Spinal cord (tissue), 9 donors: ENCODE measurements at regions not wholly inside any gene's neighbourhood (a gene's known extent, or its start where the extent isn't known, plus 50 kb on each side); places are given as distances from the start of the nearest gene placed in this dataset.

Source experiments
- DNase-seq, 6 donors: peaks; one replicate each; pipeline versions ENCODE4 v3.0.0 to v3.0.0-alpha.2; 2013 to 2015; ENCODE audit warnings: low spot score in 6 of 6, low read depth in 4 of 6
- H3K27ac ChIP-seq: one replicate; pipeline ENCODE4 v1.5.1; 2013; ENCODE audit warnings: low read depth, low read length, control low read depth
- H3K27me3 ChIP-seq: one replicate; pipeline ENCODE4 v1.6.1; 2013; ENCODE audit warnings: low read length; ENCODE audit not compliant: control insufficient read depth, insufficient read depth
- H3K36me3 ChIP-seq: one replicate; pipeline ENCODE4 v1.6.1; 2013; ENCODE audit warnings: low read length; ENCODE audit not compliant: control insufficient read depth, insufficient read depth
- H3K4me1 ChIP-seq: one replicate; pipeline ENCODE4 v1.6.1; 2013; ENCODE audit warnings: low read length; ENCODE audit not compliant: control insufficient read depth, insufficient read depth
- H3K4me3 ChIP-seq: one replicate; pipeline ENCODE4 v1.5.1; 2013; ENCODE audit warnings: low read depth, low read length, control low read depth
- H3K9me3 ChIP-seq: one replicate; pipeline ENCODE4 v1.6.1; 2013; ENCODE audit warnings: low read length; ENCODE audit not compliant: control insufficient read depth, insufficient read depth
- WGBS: methylation state at CpG from one replicate; pipeline ENCODE4 v1.1.5; 2013; ENCODE audit warnings: missing lambda C conversion rate; ENCODE audit not compliant: insufficient coverage; 5-methylcytosine and 5-hydroxymethylcytosine counted together
- donor health status: healthy.

DNA sequence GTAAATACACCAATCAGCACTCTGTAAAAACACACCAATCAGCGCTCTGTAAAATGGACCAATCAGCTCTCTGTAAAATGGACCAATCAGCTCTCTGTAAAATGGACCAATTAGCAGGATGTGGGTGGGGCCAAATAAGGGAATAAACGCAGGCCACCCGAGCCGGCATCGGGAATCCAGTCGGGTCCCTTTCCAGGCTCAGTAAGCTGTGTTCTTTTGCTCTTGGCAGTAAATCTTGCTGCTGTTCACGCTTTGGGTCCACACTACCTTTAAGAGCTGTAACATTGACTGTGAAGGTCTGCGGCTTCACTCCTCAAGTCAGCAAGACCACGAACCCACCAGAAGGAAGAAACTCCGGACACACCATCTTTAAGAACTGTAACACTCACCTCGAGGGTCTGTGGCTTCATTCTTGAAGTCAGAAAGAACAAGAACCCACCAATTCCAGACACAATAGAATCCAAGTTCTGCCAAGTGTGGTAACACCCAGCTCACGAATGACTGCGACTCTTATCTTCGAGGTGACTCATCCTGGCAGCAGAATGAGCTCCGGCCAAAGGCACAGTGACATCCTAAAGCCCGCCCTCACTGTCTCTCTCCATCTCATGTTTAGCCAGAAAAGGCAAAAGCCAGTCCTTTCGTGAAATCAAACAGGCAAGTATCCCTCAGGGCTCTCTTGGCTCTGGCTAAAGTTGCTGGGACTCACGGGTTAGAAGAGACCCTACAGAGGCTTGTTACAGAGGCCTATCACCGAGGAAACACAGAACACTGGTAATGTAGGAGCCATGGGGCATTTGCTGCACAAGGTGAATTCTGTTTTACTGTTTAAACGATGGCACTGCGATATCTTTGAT lies 155.2 kb downstream of the FAM43A start:
- Histone ChIP-seq H3K36me3 (no peaks in the 10 kb centered on the region), H3K4me1 (peaks cover 6% of the 10 kb centered on the region), H3K27me3 (no peaks in the 10 kb centered on the region), H3K9me3 (no peaks in the 10 kb centered on the region), H3K4me3 (no peak overlapping the region), H3K27ac (no peak overlapping the region)
- WGBS = 91% methylated on average over 20 of the region's 21 CpGs
- no peak for DNase-seq

DNA sequence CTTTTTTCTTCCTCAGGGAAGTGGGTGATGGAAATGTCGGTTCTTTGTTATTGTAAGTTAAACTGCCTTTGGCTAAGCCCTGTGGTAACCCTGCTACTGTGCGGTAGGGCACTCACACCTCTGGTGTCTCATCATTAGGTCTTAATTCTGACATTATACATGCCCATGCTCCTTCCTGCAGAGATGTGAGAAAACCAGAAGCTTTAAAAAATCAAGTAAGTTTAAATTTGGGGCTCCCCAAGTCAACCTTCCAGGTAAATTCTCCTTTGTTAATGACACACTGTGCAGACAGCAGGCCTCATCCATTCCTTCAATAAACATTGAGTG lies 155.8 kb downstream of the FAM43A start:
- Histone ChIP-seq H3K36me3 (no peaks in the 10 kb centered on the region), H3K27ac (no peak overlapping the region), H3K27me3 (no peaks in the 10 kb centered on the region), H3K4me3 (no peak overlapping the region), H3K9me3 (no peaks in the 10 kb centered on the region), H3K4me1 (peaks cover 6% of the 10 kb centered on the region)
- no peak for DNase-seq
- no CpG with 5 or more reads among the region's 2 CpGs for WGBS

DNA sequence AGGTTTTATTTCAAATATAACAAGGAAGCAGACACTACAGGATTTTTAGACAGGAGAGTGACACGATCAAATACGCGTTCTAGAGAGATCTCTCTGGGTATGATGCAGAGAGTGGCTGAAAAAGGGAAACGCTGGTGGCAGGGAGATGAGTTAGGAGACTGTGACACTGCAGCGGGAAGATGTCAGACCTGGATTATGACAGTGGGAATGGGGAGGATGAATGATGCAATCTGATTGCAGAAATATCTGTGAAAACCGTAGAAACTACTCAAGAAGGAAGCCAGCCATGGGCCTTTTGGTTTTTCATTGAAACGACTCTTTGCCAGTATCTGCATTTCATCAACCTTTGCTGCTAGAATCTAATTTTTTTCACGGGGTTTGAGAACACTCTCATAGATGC lies 157.9 kb downstream of the FAM43A start:
- DNase-seq = no peak
- Histone ChIP-seq H3K9me3 (no peaks in the 10 kb centered on the region), H3K27me3 (no peaks in the 10 kb centered on the region), H3K4me3 (no peak overlapping the region), H3K4me1 (no peaks in the 10 kb centered on the region), H3K27ac (no peak overlapping the region), H3K36me3 (no peaks in the 10 kb centered on the region)
- 86% methylated on average over 7 of the region's 8 CpGs for WGBS

DNA sequence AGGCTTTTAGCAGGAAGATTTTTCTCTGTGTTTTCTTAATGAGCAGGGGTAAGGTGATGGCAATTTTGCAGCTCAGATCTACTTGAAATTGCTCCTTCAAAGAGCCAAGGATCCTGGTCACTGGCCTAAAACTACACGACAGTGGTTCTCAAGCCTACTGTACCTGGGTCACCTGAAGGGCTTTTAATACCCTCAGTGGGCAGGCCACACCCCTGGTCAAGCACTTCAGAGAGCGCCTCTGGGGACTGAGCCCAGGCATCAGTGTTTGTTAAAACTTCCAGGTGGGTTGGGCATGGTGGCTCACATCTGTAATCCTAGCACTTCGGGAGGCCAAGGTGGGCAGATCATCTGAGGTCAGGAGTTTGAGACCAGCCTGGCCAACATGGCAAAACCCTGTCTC lies 158.4 kb downstream of the FAM43A start:
- Histone ChIP-seq H3K4me1 (no peaks in the 10 kb centered on the region), H3K9me3 (no peaks in the 10 kb centered on the region), H3K27ac (no peak overlapping the region), H3K4me3 (no peak overlapping the region), H3K27me3 (no peaks in the 10 kb centered on the region), H3K36me3 (no peaks in the 10 kb centered on the region)
- no peak for DNase-seq
- 89% methylated on average over 2 of the region's 3 CpGs for WGBS

DNA sequence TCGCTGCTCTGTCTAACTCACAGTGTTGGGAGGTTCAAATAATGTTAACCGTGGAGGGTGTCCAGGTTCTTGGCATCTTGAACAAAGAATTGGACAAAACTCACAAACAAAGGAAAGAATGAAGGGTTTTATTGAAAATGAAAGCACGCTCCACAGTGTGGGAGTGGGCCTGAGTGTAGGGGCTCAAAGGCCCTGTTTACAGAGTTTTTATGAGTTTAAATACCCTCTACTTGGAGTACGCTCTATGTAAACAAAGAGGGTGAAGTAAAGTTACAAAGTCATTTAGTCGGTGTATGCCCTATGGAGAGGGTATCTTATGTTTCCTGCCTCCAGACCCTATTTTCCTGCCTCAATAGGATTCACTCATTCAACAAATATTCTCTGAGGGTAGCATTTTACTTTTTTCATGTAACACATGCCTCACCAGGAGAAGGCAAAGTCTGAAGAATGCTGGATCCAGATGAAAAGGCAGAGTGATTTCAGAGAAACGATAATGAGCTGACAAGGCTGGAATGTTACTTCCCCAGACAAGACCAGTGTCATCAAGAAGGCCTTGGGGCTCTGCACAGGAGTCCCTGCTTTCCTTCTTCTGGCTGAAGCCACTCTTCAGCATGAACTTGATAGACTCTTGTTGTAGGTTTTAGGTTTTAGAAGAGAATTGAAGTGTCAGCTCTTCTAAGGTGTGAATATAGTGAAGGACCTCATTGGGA lies 163.6 kb downstream of the FAM43A start:
- no peak for DNase-seq
- Histone ChIP-seq H3K4me1 (peaks cover 12% of the 10 kb centered on the region), H3K27ac (no peak overlapping the region), H3K36me3 (no peaks in the 10 kb centered on the region), H3K27me3 (no peaks in the 10 kb centered on the region), H3K4me3 (no peak overlapping the region), H3K9me3 (no peaks in the 10 kb centered on the region)
- 78% methylated on average over 2 of the region's 6 CpGs for WGBS

DNA sequence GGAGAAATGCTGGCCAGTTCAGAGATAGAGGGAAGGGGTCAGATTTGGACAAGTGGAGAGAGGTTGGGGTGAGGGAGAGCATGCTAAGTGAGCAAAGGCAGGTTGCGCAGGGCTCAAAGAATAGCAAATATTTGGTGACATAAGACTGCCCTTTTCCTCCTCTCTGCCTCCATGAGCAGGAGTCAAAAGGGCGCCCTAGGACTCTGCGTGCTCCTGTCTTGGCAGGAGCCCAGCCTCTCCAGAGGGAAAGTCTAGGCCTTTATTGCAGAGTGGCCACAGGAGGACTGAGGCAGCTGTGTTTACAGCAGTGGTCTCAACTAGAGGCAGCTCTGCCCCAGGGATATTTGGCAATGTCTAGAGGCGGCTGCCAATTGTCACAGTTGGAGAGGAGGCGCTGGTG lies 165.6 kb downstream of the FAM43A start:
- no peaks in the 10 kb centered on the region for H3K9me3 ChIP-seq
- DNase-seq = no peak
- H3K4me1 ChIP-seq = peaks cover 17% of the 10 kb centered on the region
- no peaks in the 10 kb centered on the region for H3K36me3 ChIP-seq
- H3K27ac ChIP-seq = no peak overlapping the region
- WGBS = 91% methylated on average over 5 of the region's 5 CpGs
- H3K27me3 ChIP-seq = no peaks in the 10 kb centered on the region
- H3K4me3 ChIP-seq = no peak overlapping the region

DNA sequence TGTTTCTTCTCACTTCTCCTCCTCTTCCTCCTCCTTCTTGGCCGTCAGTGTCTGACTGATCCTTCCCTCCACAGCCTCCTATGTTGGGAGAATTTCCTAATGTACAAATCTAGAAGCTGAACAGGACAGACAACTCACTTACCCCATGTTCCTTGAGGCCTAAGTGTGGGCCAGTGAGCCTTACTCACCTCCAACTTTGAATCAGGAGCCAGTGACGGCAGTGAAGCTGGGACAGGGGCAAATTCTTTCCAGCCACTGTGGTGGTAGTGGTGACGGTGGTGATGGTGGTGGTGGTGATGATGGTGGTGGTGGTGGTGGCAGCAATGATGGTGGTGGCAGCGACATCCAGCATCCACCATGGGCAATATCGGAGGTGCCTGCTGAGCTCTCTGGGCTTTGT lies 166.3 kb downstream of the FAM43A start:
- H3K27me3 ChIP-seq = no peaks in the 10 kb centered on the region
- peaks cover 17% of the 10 kb centered on the region for H3K4me1 ChIP-seq
- no peaks in the 10 kb centered on the region for H3K9me3 ChIP-seq
- 100% methylated on average over 3 of the region's 5 CpGs for WGBS
- no peak for DNase-seq
- no peak overlapping the region for H3K4me3 ChIP-seq
- no peak overlapping the region for H3K27ac ChIP-seq
- no peaks in the 10 kb centered on the region for H3K36me3 ChIP-seq

DNA sequence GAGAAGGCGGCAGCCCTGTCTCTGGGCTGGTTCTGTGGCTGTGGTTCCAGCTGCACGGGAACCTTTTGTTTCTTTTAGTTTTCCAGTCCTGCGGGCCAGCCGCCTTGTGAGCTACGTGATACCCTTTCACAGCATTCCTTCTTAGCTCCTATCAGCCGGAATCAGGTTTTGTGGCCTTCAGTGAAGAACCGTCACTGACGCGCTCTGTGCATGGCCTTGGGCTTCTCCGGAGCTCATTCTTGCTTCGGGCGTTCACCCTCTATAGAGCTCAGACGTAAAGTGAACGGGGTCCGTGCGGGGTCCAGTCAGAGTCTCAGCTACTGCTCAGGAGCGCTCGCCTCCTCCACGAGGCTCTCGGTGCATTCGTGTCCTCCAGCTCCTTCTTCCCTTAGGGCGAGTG lies 166.7 kb downstream of the FAM43A start:
- WGBS = 96% methylated on average over 22 of the region's 22 CpGs
- H3K36me3 ChIP-seq = no peaks in the 10 kb centered on the region
- no peaks in the 10 kb centered on the region for H3K27me3 ChIP-seq
- H3K4me1 ChIP-seq = peaks cover 17% of the 10 kb centered on the region
- H3K27ac ChIP-seq = no peak overlapping the region
- DNase-seq = no peak
- no peak overlapping the region for H3K4me3 ChIP-seq
- no peaks in the 10 kb centered on the region for H3K9me3 ChIP-seq

DNA sequence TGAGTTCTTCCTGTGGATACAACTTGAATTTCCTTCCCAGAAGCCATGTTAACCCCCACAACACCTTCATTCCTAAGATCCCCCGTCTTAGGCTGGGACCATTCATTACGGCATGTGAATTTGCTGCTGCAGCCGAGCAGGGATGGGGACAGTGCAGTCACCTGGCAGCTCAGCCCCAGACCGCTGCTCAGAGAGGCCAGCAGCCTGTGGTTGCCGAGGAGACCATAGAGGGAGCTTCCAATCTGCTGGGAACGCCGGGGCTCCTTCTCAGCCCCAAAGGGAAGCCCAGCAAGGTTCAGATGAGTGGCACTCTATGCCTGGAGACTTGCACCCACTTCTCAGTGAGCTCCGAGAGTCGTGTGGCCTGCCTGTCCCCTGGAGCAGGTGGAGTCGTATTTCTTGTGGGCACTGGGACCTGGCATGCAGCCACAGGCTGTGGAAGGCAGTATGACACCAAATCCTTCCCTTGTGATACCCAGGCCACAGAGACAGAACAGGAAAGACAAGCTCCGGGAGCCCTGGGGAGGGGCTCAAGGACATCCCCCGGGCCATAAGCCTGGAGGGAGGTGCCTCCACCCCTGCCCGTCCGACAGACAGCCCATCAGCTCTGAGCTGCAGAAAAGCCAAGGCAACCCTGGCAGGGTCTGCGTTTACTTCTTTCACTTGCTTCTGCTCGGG lies 167.3 kb downstream of the FAM43A start:
- Histone ChIP-seq H3K36me3 (no peaks in the 10 kb centered on the region), H3K4me3 (no peak overlapping the region), H3K27me3 (no peaks in the 10 kb centered on the region), H3K27ac (no peak overlapping the region), H3K9me3 (no peaks in the 10 kb centered on the region), H3K4me1 (peaks cover 17% of the 10 kb centered on the region)
- DNase-seq = no peak
- WGBS = 37% methylated on average over 16 of the region's 16 CpGs
